ENCODE measurements at regions not wholly inside any gene's neighbourhood (a gene's known extent, or its start where the extent isn't known, plus 50 kb on each side); places are given as distances from the start of the nearest gene placed in this dataset.

DNA sequence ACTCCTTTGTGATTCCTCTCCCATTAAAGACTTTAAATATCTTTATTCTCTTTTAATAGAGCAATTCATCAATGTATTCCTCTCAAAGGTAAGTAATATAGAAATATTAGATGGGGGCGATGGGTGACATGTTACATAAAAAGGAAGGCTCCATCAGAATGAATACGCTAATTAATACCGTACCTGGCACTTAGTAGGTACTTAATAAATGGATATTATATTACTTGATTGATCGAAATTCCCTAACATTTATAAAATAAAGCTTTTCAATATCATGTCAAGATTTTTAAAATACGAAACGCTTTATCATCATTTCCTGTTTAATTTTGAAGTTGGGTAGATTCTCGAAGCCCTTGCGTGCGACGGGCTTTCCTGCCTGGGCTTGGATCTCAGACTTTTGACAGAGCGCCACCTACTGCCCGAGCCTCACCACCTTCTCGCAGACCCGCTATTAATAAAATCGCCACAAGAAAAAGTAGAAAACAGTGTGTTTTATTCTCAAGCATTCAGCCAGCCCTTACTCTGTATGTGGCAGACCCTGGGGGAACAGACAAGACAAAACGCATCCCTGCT is 99.4 kb downstream of the C5orf15 start:
- Histone ChIP-seq H2BK15ac (ENCODE audit: low read length) (no peak overlapping the region), H3K4me2 (ENCODE audit: insufficient read depth in 1 of 2, low read depth in 2 of 2, low read length in 2 of 2) (no peak overlapping the region), H3K4me3 (ENCODE audit: extremely low read depth in 1 of 4, insufficient read depth in 2 of 4, low read depth in 3 of 4, low read length in 4 of 4) (no peak overlapping the region), H3K9ac (replicated peaks in 1 of 4; ENCODE audit: extremely low read depth in 1 of 4, low read depth in 3 of 4, low read length in 3 of 4) (no peak overlapping the region), H4K20me1 (replicated peaks in 1 of 2; ENCODE audit: control insufficient read depth in 1 of 2, insufficient read depth in 2 of 2, low read length in 2 of 2) (no peaks in the 10 kb centered on the region), H4K8ac (ENCODE audit: extremely low read depth, insufficient read depth, low read length) (no peak overlapping the region), H3K27ac (ENCODE audit: low read depth, low read length) (no peak overlapping the region), H3K4ac (replicated peaks; ENCODE audit: insufficient read length, low read depth, low read length) (no peak overlapping the region), H3K9me3 (ENCODE audit: insufficient read depth in 2 of 2, low read depth in 1 of 2, low read length in 1 of 2) (no peaks in the 10 kb centered on the region), H3K27me3 (replicated peaks in 1 of 4; ENCODE audit: control insufficient read depth in 3 of 4, extremely low read depth in 1 of 4, insufficient read depth in 3 of 4, low read length in 3 of 4) (no peaks in the 10 kb centered on the region), H2BK20ac (ENCODE audit: low read length) (peak overlapping the region; percentile 48; the same call in 1 of the 2 replicates), H3K14ac (ENCODE audit: insufficient read length) (no peak overlapping the region), H2BK12ac (ENCODE audit: low read depth, low read length) (peak overlapping the region; percentile 75; the same call in 1 of the 2 replicates), H4K91ac (replicated peaks; ENCODE audit: insufficient read length, low read length) (no peak overlapping the region), H2AK5ac (ENCODE audit: low read depth, low read length) (no peak overlapping the region), H3K36me3 (ENCODE audit: control insufficient read depth in 2 of 4, insufficient read depth in 4 of 4, low read length in 3 of 4) (no peaks in the 10 kb centered on the region), H2BK5ac (ENCODE audit: low read depth, low read length) (no peak overlapping the region), H3K23me2 (ENCODE audit: low read depth, low read length) (no peaks in the 10 kb centered on the region), H3K18ac (ENCODE audit: extremely low read depth, low read length) (no peak overlapping the region), H3K4me1 (replicated peaks in 1 of 4; ENCODE audit: control insufficient read depth in 3 of 4, insufficient read depth in 4 of 4, low read length in 3 of 4) (peaks cover 0 to 3% (median 0%) of the 10 kb centered on the region in 4 experiments; a peak in 3 of 7 replicates), H3K23ac (ENCODE audit: insufficient read length) (no peak overlapping the region), H3K56ac (replicated peaks; ENCODE audit: insufficient read length, low read depth, low read length) (no peak overlapping the region), H3K79me2 (ENCODE audit: control insufficient read depth in 1 of 2, insufficient read depth in 2 of 2, low read length in 2 of 2) (no peaks in the 10 kb centered on the region), H3K79me1 (ENCODE audit: low read depth, low read length) (no peaks in the 10 kb centered on the region), H4K5ac (ENCODE audit: insufficient read length, low read depth, low read length) (no peak overlapping the region), H2AFZ (ENCODE audit: low read length) (peak overlapping the region; percentile 94), H2BK120ac (replicated peaks; ENCODE audit: low read depth, low read length) (no peak overlapping the region)
- TF ChIP-seq ATF2 (IDR thresholded peaks at IDR 0.05; ENCODE audit: low read length), result no peak
- TF ChIP-seq EZH2 (IDR thresholded peaks at IDR 0.05; ENCODE audit: low read depth, low read length, severe bottlenecking), result no peak
- TF ChIP-seq SRF (IDR thresholded peaks at IDR 0.05; ENCODE audit: low read depth, low read length), result no peak
- peak; percentile 72 to 79 for TF ChIP-seq RAD21 (IDR thresholded peaks at IDR 0.05 in 1 of 2, conservative IDR thresholded peaks at IDR 0.05 in 1 of 2; ENCODE audit: low read depth in 2 of 2, low read length in 2 of 2)
- TF ChIP-seq, protein P1, sequence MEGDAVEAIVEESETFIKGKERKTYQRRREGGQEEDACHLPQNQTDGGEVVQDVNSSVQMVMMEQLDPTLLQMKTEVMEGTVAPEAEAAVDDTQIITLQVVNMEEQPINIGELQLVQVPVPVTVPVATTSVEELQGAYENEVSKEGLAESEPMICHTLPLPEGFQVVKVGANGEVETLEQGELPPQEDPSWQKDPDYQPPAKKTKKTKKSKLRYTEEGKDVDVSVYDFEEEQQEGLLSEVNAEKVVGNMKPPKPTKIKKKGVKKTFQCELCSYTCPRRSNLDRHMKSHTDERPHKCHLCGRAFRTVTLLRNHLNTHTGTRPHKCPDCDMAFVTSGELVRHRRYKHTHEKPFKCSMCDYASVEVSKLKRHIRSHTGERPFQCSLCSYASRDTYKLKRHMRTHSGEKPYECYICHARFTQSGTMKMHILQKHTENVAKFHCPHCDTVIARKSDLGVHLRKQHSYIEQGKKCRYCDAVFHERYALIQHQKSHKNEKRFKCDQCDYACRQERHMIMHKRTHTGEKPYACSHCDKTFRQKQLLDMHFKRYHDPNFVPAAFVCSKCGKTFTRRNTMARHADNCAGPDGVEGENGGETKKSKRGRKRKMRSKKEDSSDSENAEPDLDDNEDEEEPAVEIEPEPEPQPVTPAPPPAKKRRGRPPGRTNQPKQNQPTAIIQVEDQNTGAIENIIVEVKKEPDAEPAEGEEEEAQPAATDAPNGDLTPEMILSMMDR (IDR thresholded peaks at IDR 0.05; ENCODE audit: control extremely low read depth in 1 of 3, insufficient read depth in 1 of 3, low read depth in 1 of 3, low read length in 3 of 3), result peak; percentile 63 to 82 (median 73)
- ChIA-PET POLR2A (ENCODE audit: partially characterized antibody) (no interaction called here), CTCF (ENCODE audit: partially characterized antibody) (interaction anchor here (0.7 to 10.7 kb wide), 61 partner anchors 9 to 554 kb away, joined by 3 to 150 read pairs (median 5); no protein-coding TSS in a partner anchor)
- DNase-seq (ENCODE audit: low read depth in 1 of 2, low spot score in 2 of 2) (peak in 1 of 2 experiments; percentile 77), FAIRE-seq (peak; percentile 55)
- WGBS, 2 experiments (ENCODE audit: extremely low coverage in 1 of 2, insufficient coverage in 1 of 2, insufficient read length in 1 of 2, insufficient replicate concordance in 2 of 2, low coverage in 1 of 2, low lambda C conversion rate in 2 of 2, missing lambda C conversion rate in 1 of 2), result 32% methylated on average over 16 of the region's 16 CpGs; no CpG with 5 or more reads in 1 of the 2 experiments
